Activated naive CD4-positive, alpha-beta T cell treated with anti-CD3 and anti-CD28 coated beads, Interleukin-2, amount 50 U/mL, for 72 hours (primary cell): ENCODE measurements at regions not wholly inside any gene's neighbourhood (a gene's known extent, or its start where the extent isn't known, plus 50 kb on each side); places are given as distances from the start of the nearest gene placed in this dataset.
A peak's percentile ranks its signal among the peaks of the same experiment; 100 is the strongest.

Experiments
- ATAC-seq, 2 donors: fragments of 150-1000 bp; cut with Tn5 transposase; 2 replicates each; pipeline ENCODE4 v1.10.0; 2021; ENCODE audit warnings: mild to moderate bottlenecking in 2 of 2, moderate library complexity in 2 of 2
- DNase-seq, 2 donors: peaks; one replicate each; pipeline ENCODE4 v3.0.0; 2021 to 2022; ENCODE audit warnings: low spot score in 2 of 2
- H3K27ac Mint-ChIP-seq, 2 donors: one replicate each; pipeline ENCODE4 v1.8.0; 2022; ENCODE audit warnings: mild to moderate bottlenecking in 2 of 2, mixed read lengths in 2 of 2
- H3K36me3 Mint-ChIP-seq, 2 donors: one replicate each; pipeline ENCODE4 v1.8.0; 2022; ENCODE audit warnings: mixed read lengths in 2 of 2
- H3K9me3 Mint-ChIP-seq, 2 donors: one replicate each; pipeline ENCODE4 v1.8.0; 2022; ENCODE audit warnings: mixed read lengths in 2 of 2

DNA sequence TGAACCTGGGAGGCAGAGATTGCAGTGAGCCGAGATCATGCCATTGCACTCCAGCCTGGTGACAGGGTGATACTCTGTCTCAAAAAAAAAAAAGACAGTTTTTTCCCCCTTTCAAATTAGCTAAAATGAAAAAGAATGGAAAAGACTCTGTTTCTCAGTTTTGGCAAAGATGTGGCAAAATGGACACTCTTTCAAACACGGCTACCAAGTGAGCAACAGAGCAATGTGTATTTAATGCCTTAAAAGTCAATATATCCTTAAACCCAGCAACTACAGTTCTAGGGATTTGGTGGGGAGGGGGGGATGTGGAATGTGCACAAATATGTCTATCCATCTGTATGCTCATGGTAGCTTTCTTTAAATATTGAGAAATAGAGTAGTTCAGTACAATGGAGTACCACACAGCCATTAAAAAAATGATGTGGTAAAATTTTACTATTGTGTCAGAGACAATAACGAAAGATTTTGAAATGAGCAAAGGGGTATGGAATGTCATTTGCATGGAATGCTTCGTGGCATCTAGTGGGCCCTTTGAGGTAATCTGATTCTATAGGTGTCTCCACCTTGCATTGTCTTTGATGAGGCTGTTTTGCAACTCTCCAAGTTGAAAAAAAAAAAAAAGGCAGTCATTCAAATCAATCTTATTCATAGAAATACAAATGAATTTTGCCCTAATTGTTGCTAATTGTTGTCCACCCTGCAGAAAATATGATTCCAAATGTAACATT is 108.1 kb downstream of the AXIN2 start:
- Mint-ChIP-seq H3K27ac (no peak overlapping the region), H3K36me3 (no peaks in the 10 kb centered on the region), H3K9me3 (peaks cover 8 to 9% of the 10 kb centered on the region in 2 donors)
- no peak for ATAC-seq
- DNase-seq, result no peak

DNA sequence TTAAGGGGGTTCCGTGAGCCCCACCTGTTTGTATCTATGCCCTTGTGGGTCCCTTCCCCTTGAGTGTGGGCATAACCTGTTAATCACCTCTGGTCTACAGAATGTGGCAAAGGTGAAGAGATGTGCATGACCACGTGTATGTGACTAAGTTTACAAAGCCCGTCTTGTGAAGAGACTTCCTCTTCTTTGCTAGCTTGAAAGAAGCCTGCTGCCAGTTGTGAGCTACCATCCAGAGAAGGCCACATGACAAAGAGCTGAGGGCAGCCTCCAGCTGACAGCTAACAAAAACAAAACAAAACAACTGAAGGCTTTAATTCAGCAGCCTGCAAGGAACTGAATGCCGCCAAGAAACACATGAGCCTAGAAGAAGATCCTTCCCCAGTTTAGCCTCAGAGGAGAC is 112.0 kb downstream of the AXIN2 start:
- ATAC-seq, result no peak
- Mint-ChIP-seq H3K27ac (no peak overlapping the region), H3K9me3 (peaks cover 8 to 9% of the 10 kb centered on the region in 2 donors), H3K36me3 (no peaks in the 10 kb centered on the region)
- DNase-seq, result no peak

DNA sequence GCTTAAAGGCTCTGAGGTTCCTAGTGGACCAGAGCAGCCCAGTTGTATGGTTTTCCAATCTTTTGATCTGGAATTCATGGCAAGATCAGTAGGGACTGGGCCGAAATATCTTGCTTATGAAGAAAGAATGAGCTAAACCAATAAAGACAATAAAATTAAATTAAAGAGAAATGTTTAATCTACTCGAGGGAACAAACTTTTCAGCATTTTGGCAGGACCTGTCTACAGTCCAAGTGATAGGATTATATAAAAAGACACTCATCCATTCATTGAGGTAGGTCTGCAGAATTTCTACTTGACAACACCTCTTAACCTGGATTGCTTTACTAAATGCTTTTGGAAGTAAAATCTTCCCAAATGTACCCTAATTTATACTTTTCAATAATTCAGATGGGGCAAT is 113.6 kb downstream of the AXIN2 start:
- Mint-ChIP-seq H3K9me3 (peaks cover 8 to 9% of the 10 kb centered on the region in 2 donors), H3K27ac (no peak overlapping the region), H3K36me3 (no peaks in the 10 kb centered on the region)
- ATAC-seq, result no peak
- DNase-seq, result no peak

DNA sequence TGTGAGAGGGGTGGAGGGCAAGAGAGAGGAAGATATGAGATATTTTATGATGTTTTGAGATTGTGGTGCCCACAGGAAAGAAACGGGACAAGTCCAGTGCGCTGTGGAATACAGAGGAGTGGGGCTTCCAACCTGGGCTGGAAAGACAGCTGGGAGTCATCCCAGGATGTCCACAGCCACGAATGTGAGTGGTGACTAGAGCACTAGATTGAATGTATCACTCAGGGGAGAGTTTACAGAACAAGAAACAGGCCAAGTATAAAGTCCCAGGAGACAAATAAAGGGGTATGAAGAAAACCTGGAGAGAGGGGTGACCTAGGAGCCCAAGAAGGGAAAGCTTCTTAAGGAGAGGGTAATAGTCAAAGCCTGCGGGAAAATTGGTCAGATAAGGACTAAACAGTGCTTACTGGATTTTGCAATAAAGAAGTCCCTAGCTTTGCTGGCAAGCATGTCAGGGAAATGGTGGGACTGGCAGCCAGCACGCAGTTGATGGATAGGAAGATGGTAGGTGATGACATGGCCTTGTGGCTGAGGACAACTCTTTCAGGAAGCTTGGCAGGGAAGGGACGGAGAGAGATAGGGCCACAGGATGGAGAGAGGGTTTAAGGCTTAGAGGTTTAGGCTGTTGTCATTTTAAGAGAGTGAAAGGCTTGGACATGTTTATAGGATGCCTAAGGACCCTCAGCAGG is 114.5 kb downstream of the AXIN2 start:
- H3K36me3 Mint-ChIP-seq, result no peaks in the 10 kb centered on the region
- peaks cover 8 to 9% of the 10 kb centered on the region in 2 donors for H3K9me3 Mint-ChIP-seq
- peak overlapping the region in 1 of 2 donors; percentile 7 for H3K27ac Mint-ChIP-seq
- DNase-seq (no peak), ATAC-seq (no peak)

DNA sequence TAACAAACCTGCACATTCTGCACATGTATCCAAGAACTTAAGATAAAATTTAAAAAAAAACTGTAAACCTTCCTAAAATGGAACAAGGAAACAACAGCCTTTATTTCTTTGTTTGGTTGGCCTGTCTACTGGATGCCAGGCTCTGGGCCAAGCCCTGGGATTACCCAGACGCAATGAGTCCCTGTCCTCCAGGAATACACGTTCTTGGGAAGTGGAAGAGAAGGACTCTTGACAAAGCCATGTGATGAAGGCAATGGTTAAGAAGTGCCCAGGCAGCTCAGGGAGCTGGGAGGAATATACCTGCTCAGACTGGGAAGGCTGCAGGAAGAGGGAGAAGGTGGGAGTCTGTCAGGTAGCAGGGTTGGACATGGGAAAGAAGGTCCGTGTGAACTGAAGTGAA is 115.4 kb downstream of the AXIN2 start:
- peaks cover 3% of the 10 kb centered on the region in 2 donors for H3K9me3 Mint-ChIP-seq
- H3K27ac Mint-ChIP-seq, result peak overlapping the region in 1 of 2 donors; percentile 7
- DNase-seq, result no peak
- H3K36me3 Mint-ChIP-seq, result no peaks in the 10 kb centered on the region
- ATAC-seq, result no peak

DNA sequence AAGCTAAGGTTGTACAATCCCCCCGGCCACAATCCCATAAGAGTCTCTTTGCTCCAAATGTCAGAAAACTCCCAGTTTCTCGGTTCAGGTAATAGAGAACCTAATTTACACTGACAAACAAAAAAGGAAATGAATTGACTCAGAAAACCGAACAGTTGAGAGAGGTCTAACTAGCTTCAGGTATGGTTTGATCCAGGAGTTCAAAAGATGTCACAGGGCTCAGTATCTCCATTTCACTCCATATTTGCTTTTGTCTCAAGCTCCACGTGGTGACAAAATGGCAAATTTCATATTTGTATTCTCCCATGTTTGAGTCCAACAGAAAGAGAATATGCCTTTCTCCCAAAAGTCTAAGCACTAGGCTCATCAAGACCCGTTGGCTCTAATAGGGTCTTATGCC is 117.4 kb downstream of the AXIN2 start:
- ATAC-seq, result no peak
- Mint-ChIP-seq H3K36me3 (no peaks in the 10 kb centered on the region), H3K9me3 (no peaks in the 10 kb centered on the region), H3K27ac (no peak overlapping the region)
- no peak for DNase-seq

DNA sequence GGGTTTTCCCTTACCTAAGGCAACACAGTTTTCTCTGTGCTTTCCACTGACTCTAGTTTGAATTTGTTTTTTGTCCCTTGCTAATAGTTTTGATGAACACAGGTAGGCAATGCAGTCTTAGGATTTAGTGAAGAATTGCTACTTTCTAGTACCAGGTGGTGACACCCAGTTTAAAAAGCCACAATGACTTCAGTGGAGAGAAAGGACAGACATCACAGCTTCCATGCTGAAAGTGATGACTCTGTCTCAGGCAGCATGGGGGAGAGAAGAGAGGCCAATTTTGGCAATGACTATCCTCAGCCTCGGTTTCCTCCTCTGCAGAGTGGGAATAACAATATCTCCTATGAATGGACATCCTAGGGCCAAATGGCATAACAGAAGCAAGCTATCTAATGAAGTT is 118.8 kb downstream of the AXIN2 start:
- ATAC-seq (peak; percentile 56 to 64), DNase-seq (no peak)
- no peaks in the 10 kb centered on the region for H3K9me3 Mint-ChIP-seq
- H3K27ac Mint-ChIP-seq, result no peak overlapping the region
- H3K36me3 Mint-ChIP-seq, result no peaks in the 10 kb centered on the region

DNA sequence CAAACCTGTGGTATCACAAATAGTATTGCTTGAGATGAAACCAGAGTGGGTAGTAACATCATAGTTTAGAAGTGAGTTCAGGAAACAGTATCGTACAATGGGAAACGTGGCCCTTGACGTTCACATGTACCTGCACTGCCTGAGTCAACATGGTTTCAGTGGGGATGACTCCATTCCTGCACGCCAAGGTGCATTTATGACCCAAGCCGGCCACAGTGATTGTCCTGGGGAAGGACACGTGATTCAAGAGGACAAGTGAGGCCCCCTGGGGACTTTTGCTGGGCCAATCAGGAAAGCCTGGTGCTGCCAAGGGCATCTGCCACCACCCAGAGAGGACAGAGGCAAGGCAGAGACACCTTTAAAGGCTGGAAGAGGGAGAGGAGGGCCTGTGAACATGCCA is 119.2 kb downstream of the AXIN2 start:
- no peak for DNase-seq
- H3K36me3 Mint-ChIP-seq, result no peaks in the 10 kb centered on the region
- peak; percentile 81 to 83 for ATAC-seq
- H3K9me3 Mint-ChIP-seq, result no peaks in the 10 kb centered on the region
- H3K27ac Mint-ChIP-seq, result no peak overlapping the region

DNA sequence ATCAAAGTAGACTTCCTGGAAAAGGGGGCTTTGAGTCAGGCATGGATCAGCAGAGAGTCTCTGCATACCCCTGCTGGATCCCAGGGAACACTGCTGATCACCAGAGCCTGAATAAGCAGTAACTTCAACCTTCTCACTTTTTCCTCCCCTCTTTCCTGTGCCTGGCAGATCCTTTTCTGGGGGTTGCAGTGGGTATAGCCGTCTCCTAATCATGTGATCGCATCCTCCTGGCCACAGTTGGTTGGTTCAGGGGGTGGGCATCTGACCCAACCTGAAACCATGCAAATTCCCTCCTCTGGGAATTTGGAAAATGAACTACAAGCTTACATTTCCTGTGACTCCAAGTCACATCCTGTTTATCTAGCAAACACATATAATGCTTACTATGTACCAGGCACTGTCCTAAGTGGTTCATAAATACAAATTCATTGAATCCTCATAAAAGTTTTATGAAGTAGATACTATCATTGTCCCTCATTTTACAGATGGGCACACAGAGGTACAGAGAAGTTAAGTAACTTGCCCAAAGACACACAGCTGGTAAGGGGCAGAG is 120.3 kb downstream of the AXIN2 start:
- no peak for ATAC-seq
- DNase-seq, result no peak
- Mint-ChIP-seq H3K27ac (no peak overlapping the region), H3K36me3 (no peaks in the 10 kb centered on the region), H3K9me3 (no peaks in the 10 kb centered on the region)

DNA sequence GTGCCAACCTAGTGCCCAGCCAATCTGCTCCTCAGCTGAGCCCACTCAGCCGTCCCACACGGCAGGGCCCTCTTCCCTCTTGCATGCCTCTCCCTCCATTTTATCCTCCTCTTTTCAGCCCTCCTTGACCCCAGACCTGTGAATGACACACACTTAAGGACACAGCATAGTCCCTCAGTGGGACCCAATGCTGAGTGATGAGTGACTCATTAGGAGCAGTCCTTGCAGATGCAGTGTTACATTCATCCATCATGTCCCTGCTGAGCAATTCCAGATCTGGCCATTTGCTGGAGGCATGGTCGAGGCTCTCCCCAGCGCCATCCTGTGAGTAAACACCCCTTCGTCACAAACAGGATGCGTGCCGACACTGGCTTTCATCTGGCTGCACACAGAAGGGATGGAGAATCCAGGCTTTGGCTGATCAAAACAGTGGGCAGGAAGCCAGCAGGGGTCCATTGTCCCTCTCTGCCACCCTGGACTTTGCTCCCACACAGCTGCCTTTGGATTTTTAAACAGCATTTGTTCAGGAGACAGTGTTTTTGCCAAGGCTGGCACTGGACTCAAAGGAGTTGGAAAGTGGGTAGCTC is 122.6 kb downstream of the AXIN2 start:
- DNase-seq (no peak), ATAC-seq (no peak)
- H3K36me3 Mint-ChIP-seq, result no peaks in the 10 kb centered on the region
- H3K9me3 Mint-ChIP-seq, result no peaks in the 10 kb centered on the region
- no peak overlapping the region for H3K27ac Mint-ChIP-seq

DNA sequence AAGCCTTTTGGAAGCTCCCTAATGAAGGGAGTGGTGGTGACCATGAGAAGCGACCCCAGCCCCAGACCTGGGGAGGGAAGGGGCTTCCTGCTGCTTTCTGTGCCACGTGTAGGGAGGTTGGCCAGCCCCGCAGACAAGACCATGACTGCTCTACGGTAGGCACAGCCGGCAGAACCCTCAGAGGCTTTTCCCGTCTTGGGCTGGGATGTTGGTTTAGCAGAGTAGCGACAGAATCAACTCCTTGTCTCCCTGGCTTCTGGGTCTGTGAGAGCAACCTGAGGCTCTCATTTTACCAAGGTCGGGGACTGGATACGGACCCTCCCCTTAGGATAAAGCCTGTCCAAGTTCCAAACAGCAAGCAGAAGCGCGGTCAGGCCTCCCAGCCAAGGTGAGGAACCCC is 123.3 kb downstream of the AXIN2 start:
- Mint-ChIP-seq H3K27ac (no peak overlapping the region), H3K36me3 (peaks cover 0 to 5% of the 10 kb centered on the region in 2 donors), H3K9me3 (peaks cover 0 to 3% of the 10 kb centered on the region in 2 donors)
- no peak for DNase-seq
- no peak for ATAC-seq

DNA sequence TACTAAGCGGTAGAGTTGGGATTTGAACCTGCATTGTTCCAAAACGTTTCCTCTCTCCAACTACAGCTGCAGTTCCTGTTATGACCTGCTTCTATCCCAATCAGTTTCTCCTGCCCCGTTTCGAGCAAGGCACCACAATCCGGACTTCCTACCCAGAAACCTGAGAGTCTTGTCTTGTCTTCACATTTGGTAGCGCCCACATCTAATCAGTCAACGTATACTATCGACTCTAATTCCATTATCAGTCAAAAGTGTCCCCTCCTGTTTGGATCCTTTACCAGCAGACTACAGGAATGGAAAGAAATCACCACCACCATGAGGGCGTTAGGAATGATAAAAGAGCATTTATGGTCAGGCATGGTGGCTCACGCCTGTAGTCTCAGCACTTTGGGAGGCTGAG is 124.6 kb downstream of the AXIN2 start:
- Mint-ChIP-seq H3K36me3 (peaks cover 8 to 17% of the 10 kb centered on the region in 2 donors), H3K27ac (no peak overlapping the region), H3K9me3 (peaks cover 8 to 12% of the 10 kb centered on the region in 2 donors)
- DNase-seq (no peak), ATAC-seq (no peak)

DNA sequence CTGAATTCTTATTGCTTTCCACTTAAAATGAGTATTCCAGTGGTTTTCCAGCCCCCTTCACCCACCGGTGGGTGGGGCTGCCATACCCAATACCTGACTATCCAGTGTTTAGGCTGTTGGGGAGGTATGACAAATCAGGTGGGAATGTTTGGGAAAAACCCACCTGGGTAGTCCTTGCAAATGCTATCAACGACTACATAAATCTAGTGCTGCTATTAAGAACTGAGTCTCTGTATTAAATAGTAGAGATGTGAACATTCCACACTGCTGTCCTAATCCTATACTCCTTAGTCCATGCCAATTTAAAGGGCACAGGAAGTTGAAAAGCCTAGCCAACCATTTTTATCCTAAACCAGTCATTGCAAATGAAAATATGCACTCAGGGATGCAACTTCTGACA is 126.6 kb downstream of the AXIN2 start:
- Mint-ChIP-seq H3K9me3 (peaks cover 9 to 23% of the 10 kb centered on the region in 2 donors), H3K27ac (no peak overlapping the region), H3K36me3 (peaks cover 11 to 29% of the 10 kb centered on the region in 2 donors)
- DNase-seq, result no peak
- no peak for ATAC-seq

DNA sequence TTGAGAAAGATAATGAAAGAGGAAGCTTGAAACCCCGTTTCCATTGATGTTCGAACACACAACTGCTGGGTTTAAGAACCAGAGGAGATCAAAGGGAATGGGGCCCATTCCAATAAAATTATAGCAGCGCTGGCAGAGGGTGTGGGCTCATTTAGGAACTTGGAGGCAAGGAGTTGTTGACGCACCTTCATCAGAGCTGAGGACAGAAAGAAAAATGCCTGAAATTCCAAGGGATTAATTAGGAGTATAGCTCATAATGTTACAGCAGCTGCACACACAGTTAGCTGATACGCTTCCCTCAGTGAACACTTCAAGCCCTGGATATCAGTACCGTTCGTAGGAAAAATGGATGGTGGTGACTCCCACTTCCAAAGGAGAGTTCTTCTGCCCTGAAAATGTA is 127.2 kb downstream of the AXIN2 start:
- ATAC-seq, result no peak
- peaks cover 11 to 29% of the 10 kb centered on the region in 2 donors for H3K36me3 Mint-ChIP-seq
- DNase-seq, result no peak
- no peak overlapping the region for H3K27ac Mint-ChIP-seq
- peaks cover 9 to 29% of the 10 kb centered on the region in 2 donors for H3K9me3 Mint-ChIP-seq

DNA sequence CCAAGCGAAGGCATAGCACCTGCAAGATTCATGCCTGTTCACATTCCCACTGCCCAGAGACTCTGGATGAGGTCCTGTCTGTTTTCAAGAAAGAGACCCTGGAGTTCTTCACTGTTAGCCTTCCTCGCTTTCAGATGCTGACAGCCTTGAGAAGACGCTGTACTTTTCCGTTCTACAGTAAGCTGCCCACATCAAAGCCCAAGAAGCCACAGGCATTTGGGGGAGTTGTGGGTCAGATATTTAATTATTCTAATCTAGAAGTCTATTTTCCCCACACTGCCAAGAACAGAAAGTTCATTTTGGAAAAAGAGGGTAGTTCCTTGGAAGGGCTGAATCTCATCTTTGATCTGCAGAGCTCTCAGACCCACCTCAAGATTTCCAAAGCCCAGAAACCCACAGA is 127.9 kb downstream of the AXIN2 start:
- peak in 1 of 2 donors; percentile 24 for ATAC-seq
- peaks cover 9 to 31% of the 10 kb centered on the region in 2 donors for H3K9me3 Mint-ChIP-seq
- H3K27ac Mint-ChIP-seq, result no peak overlapping the region
- H3K36me3 Mint-ChIP-seq, result peaks cover 11 to 29% of the 10 kb centered on the region in 2 donors
- DNase-seq, result no peak

DNA sequence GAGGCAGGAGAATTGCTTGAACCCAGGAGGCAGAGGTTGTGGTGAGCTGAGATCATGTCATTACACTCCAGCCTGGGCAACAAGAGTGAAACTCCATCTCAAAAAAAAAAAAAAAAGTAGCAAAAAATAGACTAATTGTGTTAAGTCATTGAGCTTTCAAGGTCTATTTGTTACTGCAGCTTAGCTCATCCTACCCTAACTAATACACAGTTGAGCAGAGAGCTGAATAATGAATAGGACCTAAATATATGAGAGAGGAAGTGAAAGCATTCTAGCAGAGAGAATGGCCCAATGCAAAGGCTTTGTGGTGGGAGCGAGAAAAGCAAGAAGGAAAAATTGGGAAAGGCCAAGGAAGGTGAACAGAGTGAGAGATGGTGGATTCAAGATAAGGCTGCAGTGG is 128.3 kb downstream of the AXIN2 start:
- no peak overlapping the region for H3K27ac Mint-ChIP-seq
- no peak for DNase-seq
- H3K36me3 Mint-ChIP-seq, result peaks cover 11 to 29% of the 10 kb centered on the region in 2 donors
- H3K9me3 Mint-ChIP-seq, result peaks cover 9 to 31% of the 10 kb centered on the region in 2 donors
- no peak for ATAC-seq

DNA sequence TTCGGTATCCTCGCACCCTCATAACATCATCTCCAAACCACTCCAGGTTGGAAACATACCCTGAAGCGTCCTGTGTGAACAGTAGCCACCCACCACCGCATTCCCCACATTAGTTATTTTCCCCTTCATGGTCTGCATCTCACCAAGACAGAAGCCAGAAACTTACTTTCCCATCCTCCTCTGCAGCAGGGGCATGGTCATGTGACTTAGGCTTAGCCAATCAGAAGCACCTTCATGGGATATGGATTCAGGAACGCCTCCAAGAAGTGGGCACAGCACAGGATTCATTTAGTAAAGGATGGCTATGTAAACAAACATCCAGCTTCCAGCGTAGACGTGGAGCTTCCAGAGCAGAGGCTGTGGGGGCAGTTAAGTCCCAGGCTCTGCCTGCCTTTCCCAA is 130.3 kb downstream of the AXIN2 start:
- H3K9me3 Mint-ChIP-seq, result peaks cover 13 to 40% of the 10 kb centered on the region in 2 donors
- ATAC-seq, result no peak

More for the DNA sequence above, 130.3 kb downstream of the AXIN2 start:
- no peak overlapping the region for H3K27ac Mint-ChIP-seq
- H3K36me3 Mint-ChIP-seq, result peaks cover 18 to 39% of the 10 kb centered on the region in 2 donors
- no peak for DNase-seq
